H9 (cell line): ENCODE measurements at regions not wholly inside any gene's neighbourhood (a gene's known extent, or its start where the extent isn't known, plus 50 kb on each side); places are given as distances from the start of the nearest gene placed in this dataset.

Experiments
- DNase-seq: peaks from one replicate; pipeline ENCODE4 v3.0.0-alpha.2; 2017
- H2AFZ ChIP-seq: one replicate; pipeline ENCODE4 v1.6.1; 2013; ENCODE audit warnings: mild to moderate bottlenecking, low read length, control low read depth, moderate library complexity
- H2AK5ac ChIP-seq: 2 replicates; pipeline ENCODE4 v1.6.1; 2013; ENCODE audit warnings: low read length, control low read depth, mixed read lengths; ENCODE audit not compliant: insufficient read length
- H2BK120ac ChIP-seq: one replicate; pipeline ENCODE4 v1.6.1; 2013; ENCODE audit warnings: low read depth, mild to moderate bottlenecking, low read length, control low read depth, inconsistent platforms; ENCODE audit not compliant: poor library complexity, severe bottlenecking
- H2BK12ac ChIP-seq: 2 replicates; pipeline ENCODE4 v1.6.1; 2013; ENCODE audit warnings: low read length, control low read depth, mixed read lengths, low read depth; ENCODE audit not compliant: insufficient read length
- H2BK15ac ChIP-seq: 2 replicates; pipeline ENCODE4 v1.6.1; 2013; ENCODE audit warnings: low read depth, low read length, control low read depth
- H2BK20ac ChIP-seq: one replicate; pipeline ENCODE4 v1.6.1; 2013; ENCODE audit warnings: low read depth, mild to moderate bottlenecking, low read length, control low read depth, inconsistent platforms; ENCODE audit not compliant: poor library complexity, severe bottlenecking
- H2BK5ac ChIP-seq: 2 replicates; pipeline ENCODE4 v1.6.1; 2013; ENCODE audit warnings: low read length, control low read depth, mixed read lengths; ENCODE audit not compliant: insufficient read length
- H3K14ac ChIP-seq: 2 replicates; pipeline ENCODE4 v1.6.1; 2013; ENCODE audit warnings: low read length, control low read depth; ENCODE audit not compliant: insufficient read depth
- H3K18ac ChIP-seq: 2 replicates; pipeline ENCODE4 v1.6.1; 2013; ENCODE audit warnings: low read depth, mild to moderate bottlenecking, mixed read lengths, low read length, control low read depth; ENCODE audit not compliant: insufficient read length
- H3K23ac ChIP-seq: 2 replicates; pipeline ENCODE4 v1.6.1; 2013; ENCODE audit warnings: low read length, control low read depth, mixed read lengths, low read depth; ENCODE audit not compliant: insufficient read length
- H3K23me2 ChIP-seq: 2 replicates; pipeline ENCODE4 v1.6.1; 2013; ENCODE audit warnings: low read depth, mild to moderate bottlenecking, mixed read lengths, low read length, control low read depth; ENCODE audit not compliant: insufficient read length, poor library complexity, severe bottlenecking
- H3K27ac ChIP-seq: 2 replicates; pipeline ENCODE4 v1.5.1; 2013; ENCODE audit warnings: low read length, control low read depth, mixed read lengths, low read depth; ENCODE audit not compliant: insufficient read length
- H3K27me3 ChIP-seq: 2 replicates; pipeline ENCODE4 v1.6.1; 2013; ENCODE audit warnings: low read length, control low read depth, inconsistent platforms; ENCODE audit not compliant: insufficient read depth
- H3K4ac ChIP-seq: 2 replicates; pipeline ENCODE4 v1.6.1; 2013; ENCODE audit warnings: low read depth, mild to moderate bottlenecking, control low read depth, inconsistent platforms, low read length, moderate library complexity
- H3K4me1 ChIP-seq: 2 replicates; pipeline ENCODE4 v1.6.1; 2013; ENCODE audit warnings: low read length, control low read depth, inconsistent platforms; ENCODE audit not compliant: insufficient read depth
- H3K4me2 ChIP-seq: 2 replicates; pipeline ENCODE4 v1.6.1; 2013; ENCODE audit warnings: low read length, control low read depth, mixed read lengths; ENCODE audit not compliant: insufficient read length, insufficient read depth
- H3K56ac ChIP-seq: 2 replicates; pipeline ENCODE4 v1.6.1; 2013; ENCODE audit warnings: low read depth, mild to moderate bottlenecking, mixed read lengths, low read length, control low read depth; ENCODE audit not compliant: insufficient read length
- H3K79me1 ChIP-seq: 2 replicates; pipeline ENCODE4 v1.6.1; 2013; ENCODE audit warnings: low read depth, mild to moderate bottlenecking, moderate library complexity, low read length, control low read depth, inconsistent platforms; ENCODE audit not compliant: insufficient read depth, poor library complexity, severe bottlenecking
- H3K79me2 ChIP-seq: 2 replicates; pipeline ENCODE4 v1.6.1; 2013; ENCODE audit warnings: low read length, control low read depth, inconsistent platforms; ENCODE audit not compliant: insufficient read depth
- H3K9ac ChIP-seq: 2 replicates; pipeline ENCODE4 v1.6.1; 2013; ENCODE audit warnings: low read length, control low read depth, mixed read lengths; ENCODE audit not compliant: insufficient read length; ENCODE audit errors: extremely low read depth
- H3K9me3 ChIP-seq: one replicate; pipeline ENCODE4 v1.6.1; 2013; ENCODE audit warnings: low read depth, low read length, inconsistent platforms; ENCODE audit not compliant: control insufficient read depth
- H3T11ph ChIP-seq: one replicate; pipeline ENCODE4 v1.6.1; 2013; ENCODE audit warnings: mild to moderate bottlenecking, low read length, control low read depth, inconsistent platforms
- H4K20me1 ChIP-seq: one replicate; pipeline ENCODE4 v1.6.1; 2013; ENCODE audit not compliant: control insufficient read depth, insufficient read length, insufficient read depth
- H4K5ac ChIP-seq: 2 replicates; pipeline ENCODE4 v1.6.1; 2013; ENCODE audit warnings: low read depth, mild to moderate bottlenecking, mixed read lengths, low read length, control low read depth; ENCODE audit not compliant: insufficient read length
- H4K8ac ChIP-seq: replicated peaks from 2 replicates; pipeline ENCODE4 v1.6.1; 2013; ENCODE audit warnings: low read length, control low read depth, mixed read lengths, low read depth; ENCODE audit not compliant: insufficient read length
- H4K91ac ChIP-seq: 2 replicates; pipeline ENCODE4 v1.6.1; 2013; ENCODE audit warnings: low read depth, mild to moderate bottlenecking, moderate library complexity, mixed read lengths, low read length, control low read depth; ENCODE audit not compliant: insufficient read length
- H3K27ac Mint-ChIP-seq, 3 experiments: 2 replicates in 2 of 3; 3 replicates in 1 of 3; pipeline ENCODE4 v1.8.0; 2020 to 2021; ENCODE audit warnings: mixed read lengths in 3 of 3, mild to moderate bottlenecking in 1 of 3, moderate library complexity in 1 of 3
- H3K27me3 Mint-ChIP-seq: 2 replicates; pipeline ENCODE4 v1.8.0; 2021; ENCODE audit warnings: low read depth, mild to moderate bottlenecking, moderate library complexity, mixed read lengths
- H3K36me3 Mint-ChIP-seq, 3 experiments: 2 replicates in 2 of 3; 3 replicates in 1 of 3; pipeline ENCODE4 v1.8.0; 2020 to 2021; ENCODE audit warnings: low read depth in 3 of 3, mixed read lengths in 3 of 3; ENCODE audit not compliant: insufficient read depth in 1 of 3
- H3K4me1 Mint-ChIP-seq, 2 experiments: 2 replicates each; pipeline ENCODE4 v1.8.0; 2020; ENCODE audit warnings: mixed read lengths in 2 of 2
- H3K4me3 Mint-ChIP-seq, 2 experiments: 2 replicates in 1 of 2; 3 replicates in 1 of 2; pipeline ENCODE4 v1.8.0; 2020 to 2021; ENCODE audit warnings: mild to moderate bottlenecking in 2 of 2, mixed read lengths in 2 of 2, moderate library complexity in 1 of 2
- H3K9me3 Mint-ChIP-seq, 2 experiments: 2 replicates in 1 of 2; 3 replicates in 1 of 2; pipeline ENCODE4 v1.8.0; 2020; ENCODE audit warnings: mild to moderate bottlenecking in 2 of 2, mixed read lengths in 2 of 2, moderate library complexity in 1 of 2
- CTCF ChIP-seq: fragments of 200-600 bp; sonication (generic); conservative IDR thresholded peaks from 3 replicates; pipeline ENCODE4 v1.8.0; 2021; ENCODE audit warnings: antibody characterized with exemption, mild to moderate bottlenecking
- WGBS: extraction: QIAGEN DNeasy Blood & Tissue Kit; methylation state at CpG from one replicate; pipeline ENCODE4 v1.1.7; 2013; ENCODE audit warnings: missing lambda C conversion rate, low lambda C conversion rate, mixed read lengths; ENCODE audit not compliant: insufficient read length; ENCODE audit errors: extremely low coverage; 5-methylcytosine and 5-hydroxymethylcytosine counted together

- Histone ChIP-seq H3K4ac (no peak overlapping the region), H2BK15ac (no peak overlapping the region), H3K14ac (no peak overlapping the region), H3K23ac (no peak overlapping the region), H3T11ph (no peak overlapping the region), H3K4me1 (peaks cover 2% of the 10 kb centered on the region), H3K9me3 (no peaks in the 10 kb centered on the region), H2AFZ (no peak overlapping the region), H4K20me1 (no peaks in the 10 kb centered on the region), H2BK20ac (no peak overlapping the region), H3K27me3 (no peaks in the 10 kb centered on the region), H3K79me2 (no peaks in the 10 kb centered on the region), H3K27ac (no peak overlapping the region), H2AK5ac (no peak overlapping the region), H2BK5ac (no peak overlapping the region), H3K23me2 (no peaks in the 10 kb centered on the region), H4K5ac (no peak overlapping the region), H3K56ac (no peak overlapping the region), H2BK120ac (no peak overlapping the region), H3K4me2 (no peak overlapping the region), H3K79me1 (no peaks in the 10 kb centered on the region), H2BK12ac (no peak overlapping the region), H4K8ac (no peak overlapping the region), H3K9ac (no peak overlapping the region), H3K18ac (no peak overlapping the region), H4K91ac (no peak overlapping the region)
- Mint-ChIP-seq H3K4me3 (no peak overlapping the region), H3K9me3 (no peaks in the 10 kb centered on the region; a peak in 1 of 5 replicates), H3K27ac (peak overlapping the region in 2 of 3 experiments; percentile 1 to 91; a peak in 2 of 7 replicates), H3K4me1 (peaks cover 42 to 52% of the 10 kb centered on the region in 2 experiments), H3K36me3 (no peaks in the 10 kb centered on the region; a peak in 1 of 7 replicates), H3K27me3 (no peaks in the 10 kb centered on the region)
- no CpG with 5 or more reads among the region's 4 CpGs for WGBS
- DNase-seq: no peak
- TF ChIP-seq CTCF: no peak
Measured at GRCh38 chr20:6914986-6915385, 147.5 kb downstream of the BMP2 start.
